Small intestine (tissue), 7 donors: ENCODE measurements at regions not wholly inside any gene's neighbourhood (a gene's known extent, or its start where the extent isn't known, plus 50 kb on each side); places are given as distances from the start of the nearest gene placed in this dataset.

Experiments
- DNase-seq, 2 donors: peaks; one replicate each; pipeline versions ENCODE4 v3.0.0 to v3.0.0-alpha.2; 2013
- FAIRE-seq: peaks from 2 replicates; lab custom pipeline; 2012; peaks lifted over from hg19 to GRCh38; lab: Jason Lieb, UNC
- H3K27ac ChIP-seq, 3 donors: one replicate each; pipeline ENCODE4 v1.5.1; 2013; ENCODE audit warnings: low read length in 2 of 3, mild to moderate bottlenecking in 2 of 3, control low read depth in 1 of 3, inconsistent platforms in 1 of 3, low read depth in 1 of 3, moderate library complexity in 1 of 3
- H3K27me3 ChIP-seq, 3 donors: one replicate each; pipeline ENCODE4 v1.6.1; 2013; ENCODE audit warnings: low read length in 3 of 3, inconsistent platforms in 1 of 3; ENCODE audit not compliant: control insufficient read depth in 3 of 3, insufficient read depth in 3 of 3
- H3K36me3 ChIP-seq, 3 donors: one replicate each; pipeline ENCODE4 v1.6.1; 2013; ENCODE audit warnings: low read length in 3 of 3, inconsistent platforms in 1 of 3, low read depth in 1 of 3, mild to moderate bottlenecking in 1 of 3, moderate library complexity in 1 of 3; ENCODE audit not compliant: control insufficient read depth in 3 of 3, insufficient read depth in 2 of 3
- H3K4me1 ChIP-seq, 3 donors: one replicate each; pipeline ENCODE4 v1.6.1; 2013; ENCODE audit warnings: low read length in 2 of 3, inconsistent platforms in 1 of 3, low read depth in 1 of 3, mild to moderate bottlenecking in 1 of 3, moderate library complexity in 1 of 3; ENCODE audit not compliant: control insufficient read depth in 3 of 3, insufficient read depth in 2 of 3
- H3K4me3 ChIP-seq, 3 donors: one replicate each; pipeline ENCODE4 v1.5.1; 2013; ENCODE audit warnings: low read length in 3 of 3, control low read depth in 1 of 3, inconsistent platforms in 1 of 3, low read depth in 1 of 3, mild to moderate bottlenecking in 1 of 3, moderate library complexity in 1 of 3
- H3K9me3 ChIP-seq, 2 donors: one replicate each; pipeline ENCODE4 v1.6.1; 2013; ENCODE audit warnings: low read depth in 1 of 2, low read length in 1 of 2; ENCODE audit not compliant: control insufficient read depth in 2 of 2, insufficient read depth in 1 of 2
- WGBS, 3 donors: extraction: QIAGEN DNeasy Blood & Tissue Kit; methylation state at CpG; one replicate each; pipeline ENCODE4 v1.1.7; 2013; 5-methylcytosine and 5-hydroxymethylcytosine counted together
- donor health status: healthy with polysubstance abuse.
- donor health status: control.
- donor health status: control.
- donor health status: Bipolar disorder and iron deficiency.
- donor health status: healthy.

GRCh38 chr9:129349665-129349947 lies 171.5 kb upstream of the IER5L start:
- peaks cover 0 to 14% (median 2%) of the 10 kb centered on the region in 3 donors for H3K27me3 ChIP-seq
- H3K27ac ChIP-seq: no peak overlapping the region
- H3K4me1 ChIP-seq: peaks cover 0 to 26% (median 0%) of the 10 kb centered on the region in 3 donors
- H3K36me3 ChIP-seq: peaks cover 0 to 4% (median 0%) of the 10 kb centered on the region in 3 donors
- WGBS, 3 donors: 82 to 90% (median 85%) methylated on average over 5 of the region's 5 CpGs
- no peak for DNase-seq
- no peaks in the 10 kb centered on the region for H3K9me3 ChIP-seq
- no peak for FAIRE-seq
- H3K4me3 ChIP-seq: no peak overlapping the region

- Histone ChIP-seq H3K4me3 (no peak overlapping the region), H3K9me3 (no peaks in the 10 kb centered on the region), H3K27ac (no peak overlapping the region), H3K4me1 (peaks cover 0 to 30% (median 0%) of the 10 kb centered on the region in 3 donors), H3K36me3 (peaks cover 0 to 4% (median 0%) of the 10 kb centered on the region in 3 donors), H3K27me3 (peaks cover 0 to 14% (median 2%) of the 10 kb centered on the region in 3 donors)
- DNase-seq: no peak
- WGBS, 3 donors: 62 to 80% (median 76%) methylated on average over 14 of the region's 14 CpGs
- no peak for FAIRE-seq
These were observed 171.0 kb upstream of the IER5L start for GRCh38 chr9:129348890-129349664.

DNA sequence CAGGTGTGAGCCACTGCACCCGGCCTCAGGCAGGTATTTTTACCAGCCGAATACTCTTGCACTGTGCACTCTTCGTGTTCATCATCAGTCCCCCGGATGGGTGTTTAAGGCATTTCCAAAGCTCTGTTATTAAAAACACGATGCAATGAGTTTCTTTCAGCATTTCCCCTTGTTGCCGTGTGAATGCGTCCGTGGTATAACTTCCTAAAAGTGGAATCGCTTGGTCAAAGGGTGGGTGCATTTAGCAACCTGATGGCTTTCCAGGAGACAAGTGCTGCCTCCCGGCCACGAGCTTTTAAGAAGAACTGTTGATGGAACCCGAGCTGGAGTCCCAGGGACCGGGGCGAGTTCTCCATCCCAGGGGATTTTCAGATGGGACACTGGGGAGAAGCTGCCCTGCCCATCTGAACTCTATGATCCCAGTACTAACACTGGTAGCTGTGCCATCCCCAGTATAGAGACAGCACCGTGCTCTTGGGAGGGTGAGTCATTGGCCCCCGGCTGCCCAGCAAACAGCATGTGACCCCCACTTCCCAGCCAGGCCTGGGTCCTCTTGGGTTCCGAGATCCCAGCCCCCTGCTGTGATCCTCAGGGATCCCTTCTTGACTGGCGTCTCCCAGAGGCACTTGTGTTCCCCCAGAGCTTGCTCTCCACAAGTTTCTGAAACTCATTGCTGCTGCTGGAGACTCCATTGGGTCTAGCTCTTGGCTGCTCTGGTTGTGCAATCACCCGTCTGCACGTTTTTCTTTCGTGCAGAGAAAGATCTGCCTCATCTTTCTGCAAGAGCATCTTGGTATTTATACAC lies 169.5 kb upstream of the IER5L start:
- no peak for FAIRE-seq
- H3K27ac ChIP-seq: no peak overlapping the region
- no peak for DNase-seq
- peaks cover 0 to 8% (median 0%) of the 10 kb centered on the region in 3 donors for H3K36me3 ChIP-seq
- H3K9me3 ChIP-seq: no peaks in the 10 kb centered on the region
- H3K4me3 ChIP-seq: no peak overlapping the region
- WGBS, 3 donors: 70 to 76% (median 74%) methylated on average over 21 of the region's 21 CpGs
- H3K4me1 ChIP-seq: peaks cover 0 to 35% (median 0%) of the 10 kb centered on the region in 3 donors
- H3K27me3 ChIP-seq: peaks cover 0 to 12% (median 2%) of the 10 kb centered on the region in 3 donors

GRCh38 chr9:129346046-129346445 lies 168.0 kb upstream of the IER5L start:
- DNase-seq: no peak

DNA sequence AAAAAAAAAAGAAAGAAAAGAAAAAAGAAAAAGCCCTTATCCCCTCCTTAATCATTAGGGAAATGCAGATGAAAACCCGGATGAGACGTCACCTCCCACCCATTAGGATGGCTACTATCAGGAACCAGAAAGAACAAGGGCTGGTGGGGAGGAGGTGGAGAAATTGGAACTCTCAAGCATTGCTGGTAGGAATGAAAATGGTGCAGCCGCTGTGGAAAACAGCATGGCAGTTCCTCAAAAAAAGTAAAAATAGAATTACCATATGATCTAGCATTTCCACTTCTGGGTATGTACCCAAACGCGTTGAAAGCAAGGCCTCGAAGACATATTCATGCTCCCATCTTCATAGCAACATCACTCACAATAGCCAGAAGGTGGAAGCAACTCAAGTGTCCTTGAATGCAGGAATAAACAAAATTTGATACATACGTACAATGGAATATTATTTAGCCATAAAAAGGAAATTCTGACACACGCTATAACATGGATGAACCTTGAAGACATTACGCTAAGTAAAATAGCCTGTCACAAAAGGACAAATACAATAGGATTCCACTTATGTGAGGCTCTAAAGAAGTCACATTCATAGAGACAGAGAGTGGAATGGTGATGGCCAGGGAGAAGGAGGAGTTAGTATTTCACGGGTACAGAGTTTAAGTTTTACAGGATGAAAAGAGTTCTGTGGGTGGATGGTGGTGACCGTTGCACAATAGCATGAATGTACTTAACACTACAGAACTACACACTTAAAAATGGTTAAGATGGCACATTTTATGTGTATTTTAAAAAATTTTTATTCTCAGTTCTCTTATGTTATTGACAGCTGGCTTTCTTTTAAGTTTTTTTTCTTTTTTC lies 166.8 kb upstream of the IER5L start:
- H3K4me1 ChIP-seq: peaks cover 0 to 25% (median 0%) of the 10 kb centered on the region in 3 donors
- DNase-seq (no peak), FAIRE-seq (no peak)
- 82 to 88% (median 83%) methylated on average over 11 of the region's 11 CpGs for WGBS, 3 donors
- no peaks in the 10 kb centered on the region for H3K27me3 ChIP-seq
- H3K27ac ChIP-seq: peak overlapping the region in 1 of 3 donors; percentile 83
- no peak overlapping the region for H3K4me3 ChIP-seq
- H3K9me3 ChIP-seq: no peaks in the 10 kb centered on the region
- peaks cover 0 to 11% (median 0%) of the 10 kb centered on the region in 3 donors for H3K36me3 ChIP-seq

More at GRCh38 chr9:129346046-129346445, 168.0 kb upstream of the IER5L start:
- H3K9me3 ChIP-seq: no peaks in the 10 kb centered on the region
- no peak overlapping the region for H3K27ac ChIP-seq
- 89 to 94% (median 90%) methylated on average over 8 of the region's 8 CpGs for WGBS, 3 donors
- peaks cover 0 to 11% (median 0%) of the 10 kb centered on the region in 3 donors for H3K36me3 ChIP-seq
- FAIRE-seq: no peak
- H3K4me1 ChIP-seq: peaks cover 0 to 25% (median 0%) of the 10 kb centered on the region in 3 donors
- H3K27me3 ChIP-seq: peaks cover 0 to 2% (median under 1%) of the 10 kb centered on the region in 3 donors
- H3K4me3 ChIP-seq: no peak overlapping the region

- H3K27ac ChIP-seq: peak overlapping the region in 2 of 3 donors; percentile 11 to 83
- FAIRE-seq: no peak
These were observed 165.6 kb upstream of the IER5L start for GRCh38 chr9:129343424-129344375.

GRCh38 chr9:129342591-129343423 lies 164.7 kb upstream of the IER5L start:
- peaks cover 0 to 11% (median 0%) of the 10 kb centered on the region in 3 donors for H3K36me3 ChIP-seq
- H3K4me1 ChIP-seq: peaks cover 0 to 33% (median 0%) of the 10 kb centered on the region in 3 donors
- H3K27me3 ChIP-seq: no peaks in the 10 kb centered on the region
- no peak for DNase-seq
- no peak for FAIRE-seq
- 65 to 80% (median 78%) methylated on average over 16 of the region's 16 CpGs for WGBS, 3 donors
- peak overlapping the region in 2 of 3 donors; percentile 8 to 83 for H3K27ac ChIP-seq
- no peaks in the 10 kb centered on the region for H3K9me3 ChIP-seq
- H3K4me3 ChIP-seq: no peak overlapping the region

More at GRCh38 chr9:129343424-129344375, 165.6 kb upstream of the IER5L start:
- Histone ChIP-seq H3K9me3 (no peaks in the 10 kb centered on the region), H3K4me1 (peaks cover 0 to 31% (median 0%) of the 10 kb centered on the region in 3 donors), H3K36me3 (peaks cover 0 to 11% (median 0%) of the 10 kb centered on the region in 3 donors), H3K4me3 (no peak overlapping the region), H3K27me3 (no peaks in the 10 kb centered on the region)
- DNase-seq: peak in 1 of 2 donors; percentile 89
- WGBS, 3 donors: 69 to 71% (median 70%) methylated on average over 28 of the region's 28 CpGs
